ENCODE measurements at regions not wholly inside any gene's neighbourhood (a gene's known extent, or its start where the extent isn't known, plus 50 kb on each side); places are given as distances from the start of the nearest gene placed in this dataset.
"Not testable (repeated sequence)": the region's sequence is repeated elsewhere in the genome, so short reads cannot be mapped to it uniquely, and the experiment has no call there.

GRCh38 chr9:40592406-40592805 is 536.1 kb downstream of the FOXD4L6 start:
- not testable (repeated sequence) for H3K27ac Mint-ChIP-seq; DNase-seq (ENCODE audit: low spot score in 2 of 2, unreplicated experiment in 2 of 2); H3K4me1 Mint-ChIP-seq; H3K36me3 Mint-ChIP-seq; H3K9me3 Mint-ChIP-seq; H3K4me3 Mint-ChIP-seq; H3K27me3 Mint-ChIP-seq (ENCODE audit: low read depth)

- not testable (repeated sequence) for H3K27me3 Mint-ChIP-seq (ENCODE audit: low read depth); H3K4me3 Mint-ChIP-seq; H3K27ac Mint-ChIP-seq; H3K4me1 Mint-ChIP-seq; H3K9me3 Mint-ChIP-seq; DNase-seq (ENCODE audit: low spot score in 2 of 2, unreplicated experiment in 2 of 2); H3K36me3 Mint-ChIP-seq
Measured at GRCh38 chr9:40591915-40592314, 536.6 kb downstream of the FOXD4L6 start.

- not testable (repeated sequence) for H3K27ac Mint-ChIP-seq; H3K27me3 Mint-ChIP-seq (ENCODE audit: low read depth); H3K4me3 Mint-ChIP-seq; H3K36me3 Mint-ChIP-seq; H3K4me1 Mint-ChIP-seq; H3K9me3 Mint-ChIP-seq; DNase-seq (ENCODE audit: low spot score in 2 of 2, unreplicated experiment in 2 of 2)
Measured at GRCh38 chr9:40587475-40588195, 540.8 kb downstream of the FOXD4L6 start.

GRCh38 chr9:40584039-40584438 is 544.4 kb downstream of the FOXD4L6 start:
- H3K27ac Mint-ChIP-seq; H3K4me1 Mint-ChIP-seq; H3K27me3 Mint-ChIP-seq (ENCODE audit: low read depth); H3K36me3 Mint-ChIP-seq; H3K9me3 Mint-ChIP-seq: not testable (repeated sequence)
- peak overlapping the region; percentile 51 for H3K4me3 Mint-ChIP-seq
- peak in 1 of 2 experiments; percentile 22 for DNase-seq (ENCODE audit: low spot score in 2 of 2, unreplicated experiment in 2 of 2)

- not testable (repeated sequence) for H3K27ac Mint-ChIP-seq, H3K36me3 Mint-ChIP-seq
- peak overlapping the region; percentile 49 for H3K4me3 Mint-ChIP-seq
Measured at GRCh38 chr9:40583230-40583629, 545.3 kb downstream of the FOXD4L6 start.

GRCh38 chr9:40578908-40579307 is 549.6 kb downstream of the FOXD4L6 start:
- not testable (repeated sequence) for DNase-seq (ENCODE audit: low spot score in 2 of 2, unreplicated experiment in 2 of 2); H3K9me3 Mint-ChIP-seq; H3K4me1 Mint-ChIP-seq; H3K36me3 Mint-ChIP-seq; H3K27me3 Mint-ChIP-seq (ENCODE audit: low read depth); H3K4me3 Mint-ChIP-seq; H3K27ac Mint-ChIP-seq

More at GRCh38 chr9:40583230-40583629, 545.3 kb downstream of the FOXD4L6 start:
- not testable (repeated sequence) for H3K4me1 Mint-ChIP-seq; DNase-seq (ENCODE audit: low spot score in 2 of 2, unreplicated experiment in 2 of 2); H3K9me3 Mint-ChIP-seq; H3K27me3 Mint-ChIP-seq (ENCODE audit: low read depth)

Data from mesothelial cell of epicardium (in vitro differentiated cells).